ENCODE measurements at regions not wholly inside any gene's neighbourhood (a gene's known extent, or its start where the extent isn't known, plus 50 kb on each side); places are given as distances from the start of the nearest gene placed in this dataset.

GRCh38 chr9:134487066-134487710 lies 154.4 kb upstream of the COL5A1 start:
- no peak for DNase-seq

- DNase-seq = no peak
Observed at GRCh38 chr9:134488331-134489280, 153.0 kb upstream of the COL5A1 start.

GRCh38 chr9:134489621-134490408 lies 151.8 kb upstream of the COL5A1 start:
- no peak for DNase-seq

GRCh38 chr9:134490446-134490845 lies 151.2 kb upstream of the COL5A1 start:
- DNase-seq = no peak

- DNase-seq = no peak
Observed at GRCh38 chr9:134491196-134491835, 150.3 kb upstream of the COL5A1 start.

- no peak for DNase-seq
Observed at GRCh38 chr9:134491856-134492255, 149.7 kb upstream of the COL5A1 start.

GRCh38 chr9:134492281-134492691 lies 149.3 kb upstream of the COL5A1 start:
- no peak for DNase-seq

- DNase-seq = no peak
Observed at GRCh38 chr9:134492721-134493460, 148.7 kb upstream of the COL5A1 start.

- no peak for DNase-seq
Observed at GRCh38 chr9:134493461-134494272, 147.9 kb upstream of the COL5A1 start.

GRCh38 chr9:134494273-134494815 lies 147.3 kb upstream of the COL5A1 start:
- DNase-seq = no peak

- no peak for DNase-seq
Observed at GRCh38 chr9:134494905-134495304, 146.7 kb upstream of the COL5A1 start.

- no peak for DNase-seq
Observed at GRCh38 chr9:134495881-134496412, 145.7 kb upstream of the COL5A1 start.

GRCh38 chr9:134496413-134497282 lies 145.0 kb upstream of the COL5A1 start:
- DNase-seq = no peak

GRCh38 chr9:134497283-134497860 lies 144.2 kb upstream of the COL5A1 start:
- no peak for DNase-seq

GRCh38 chr9:134498814-134499166 lies 142.8 kb upstream of the COL5A1 start:
- no peak for DNase-seq

GRCh38 chr9:134500931-134501760 lies 140.5 kb upstream of the COL5A1 start:
- DNase-seq = no peak

GRCh38 chr9:134501761-134502265 lies 139.8 kb upstream of the COL5A1 start:
- no peak for DNase-seq

- no peak for DNase-seq
Observed at GRCh38 chr9:134502266-134502791, 139.3 kb upstream of the COL5A1 start.
